Memory B cell (primary cell): ENCODE measurements at regions not wholly inside any gene's neighbourhood (a gene's known extent, or its start where the extent isn't known, plus 50 kb on each side); places are given as distances from the start of the nearest gene placed in this dataset.

ENCODE experiments used
- ATAC-seq: fragments of 150-1000 bp; cut with Tn5 transposase; 2 replicates; pipeline ENCODE4 v1.10.0; 2021; ENCODE audit warnings: low read depth, mild to moderate bottlenecking, moderate library complexity
- DNase-seq, 2 donors: peaks; one replicate each; pipeline ENCODE4 v3.0.0; 2022; ENCODE audit warnings: low spot score in 2 of 2
- H3K27ac Mint-ChIP-seq: one replicate; pipeline ENCODE4 v1.8.0; 2022; ENCODE audit warnings: mild to moderate bottlenecking, moderate library complexity, mixed read lengths
- H3K27me3 Mint-ChIP-seq: one replicate; pipeline ENCODE4 v1.8.0; 2022; ENCODE audit warnings: mixed read lengths
- H3K36me3 Mint-ChIP-seq: one replicate; pipeline ENCODE4 v1.8.0; 2022; ENCODE audit warnings: mild to moderate bottlenecking, mixed read lengths
- H3K4me1 Mint-ChIP-seq: one replicate; pipeline ENCODE4 v1.8.0; 2022; ENCODE audit warnings: mixed read lengths
- H3K4me3 Mint-ChIP-seq: one replicate; pipeline ENCODE4 v1.8.0; 2022; ENCODE audit warnings: mild to moderate bottlenecking, moderate library complexity, mixed read lengths
- H3K9me3 Mint-ChIP-seq: one replicate; pipeline ENCODE4 v1.8.0; 2022; ENCODE audit warnings: mixed read lengths

GRCh38 chr3:30069056-30069455 is 537.3 kb upstream of the TGFBR2 start:
- Mint-ChIP-seq H3K36me3 (peaks cover 3% of the 10 kb centered on the region), H3K27me3 (peaks cover 16% of the 10 kb centered on the region), H3K4me3 (no peak overlapping the region), H3K27ac (no peak overlapping the region), H3K4me1 (peaks cover 4% of the 10 kb centered on the region), H3K9me3 (peaks cover 5% of the 10 kb centered on the region)
- DNase-seq (no peak), ATAC-seq (no peak)

GRCh38 chr3:30073040-30073439 is 533.4 kb upstream of the TGFBR2 start:
- Mint-ChIP-seq H3K4me3 (no peak overlapping the region), H3K27ac (no peak overlapping the region), H3K27me3 (peaks cover 5% of the 10 kb centered on the region), H3K36me3 (no peaks in the 10 kb centered on the region), H3K4me1 (no peaks in the 10 kb centered on the region), H3K9me3 (peaks cover 3% of the 10 kb centered on the region)
- ATAC-seq (no peak), DNase-seq (no peak)

GRCh38 chr3:30073622-30074021 is 532.8 kb upstream of the TGFBR2 start:
- Mint-ChIP-seq H3K4me1 (peaks cover under 1% of the 10 kb centered on the region), H3K4me3 (no peak overlapping the region), H3K36me3 (no peaks in the 10 kb centered on the region), H3K27me3 (peaks cover 5% of the 10 kb centered on the region), H3K9me3 (peaks cover 3% of the 10 kb centered on the region), H3K27ac (no peak overlapping the region)
- no peak for ATAC-seq
- DNase-seq, result no peak

GRCh38 chr3:30075514-30075913 is 530.9 kb upstream of the TGFBR2 start:
- H3K27ac Mint-ChIP-seq, result no peak overlapping the region
- DNase-seq (no peak), ATAC-seq (no peak)
- H3K4me3 Mint-ChIP-seq, result no peak overlapping the region
- peaks cover 2% of the 10 kb centered on the region for H3K4me1 Mint-ChIP-seq
- H3K27me3 Mint-ChIP-seq, result peaks cover 2% of the 10 kb centered on the region
- H3K9me3 Mint-ChIP-seq, result peaks cover 3% of the 10 kb centered on the region
- H3K36me3 Mint-ChIP-seq, result no peaks in the 10 kb centered on the region

GRCh38 chr3:30076899-30077298 is 529.5 kb upstream of the TGFBR2 start:
- DNase-seq (no peak), ATAC-seq (no peak)
- Mint-ChIP-seq H3K9me3 (no peaks in the 10 kb centered on the region), H3K4me3 (no peak overlapping the region), H3K27ac (no peak overlapping the region), H3K4me1 (peaks cover 2% of the 10 kb centered on the region), H3K27me3 (no peaks in the 10 kb centered on the region), H3K36me3 (no peaks in the 10 kb centered on the region)

- no peak for DNase-seq
- Mint-ChIP-seq H3K9me3 (no peaks in the 10 kb centered on the region), H3K27ac (no peak overlapping the region), H3K27me3 (no peaks in the 10 kb centered on the region), H3K4me1 (peaks cover 2% of the 10 kb centered on the region), H3K36me3 (no peaks in the 10 kb centered on the region), H3K4me3 (no peak overlapping the region)
- ATAC-seq, result no peak
These were observed 528.7 kb upstream of the TGFBR2 start for GRCh38 chr3:30077746-30078145.

GRCh38 chr3:30078736-30079135 is 527.7 kb upstream of the TGFBR2 start:
- DNase-seq (no peak), ATAC-seq (peak; percentile 32)
- H3K36me3 Mint-ChIP-seq, result no peaks in the 10 kb centered on the region
- no peaks in the 10 kb centered on the region for H3K9me3 Mint-ChIP-seq
- H3K4me1 Mint-ChIP-seq, result peaks cover 2% of the 10 kb centered on the region
- H3K4me3 Mint-ChIP-seq, result no peak overlapping the region
- no peaks in the 10 kb centered on the region for H3K27me3 Mint-ChIP-seq
- no peak overlapping the region for H3K27ac Mint-ChIP-seq

- H3K4me1 Mint-ChIP-seq, result peaks cover 2% of the 10 kb centered on the region
- peaks cover 7% of the 10 kb centered on the region for H3K27me3 Mint-ChIP-seq
- ATAC-seq, result no peak
These were observed 524.5 kb upstream of the TGFBR2 start for GRCh38 chr3:30081904-30082303.

GRCh38 chr3:30082652-30083051 is 523.7 kb upstream of the TGFBR2 start:
- ATAC-seq (no peak), DNase-seq (no peak)
- H3K4me3 Mint-ChIP-seq, result no peak overlapping the region
- no peaks in the 10 kb centered on the region for H3K36me3 Mint-ChIP-seq
- peaks cover 2% of the 10 kb centered on the region for H3K4me1 Mint-ChIP-seq
- peaks cover 7% of the 10 kb centered on the region for H3K27me3 Mint-ChIP-seq
- no peak overlapping the region for H3K27ac Mint-ChIP-seq
- no peaks in the 10 kb centered on the region for H3K9me3 Mint-ChIP-seq

More at GRCh38 chr3:30081904-30082303, 524.5 kb upstream of the TGFBR2 start:
- DNase-seq, result no peak
- Mint-ChIP-seq H3K36me3 (no peaks in the 10 kb centered on the region), H3K4me3 (no peak overlapping the region), H3K27ac (no peak overlapping the region), H3K9me3 (no peaks in the 10 kb centered on the region)

GRCh38 chr3:30083315-30083714 is 523.1 kb upstream of the TGFBR2 start:
- no peak for DNase-seq
- H3K4me3 Mint-ChIP-seq, result no peak overlapping the region
- H3K36me3 Mint-ChIP-seq, result no peaks in the 10 kb centered on the region
- H3K27ac Mint-ChIP-seq, result no peak overlapping the region
- peaks cover 7% of the 10 kb centered on the region for H3K27me3 Mint-ChIP-seq
- H3K4me1 Mint-ChIP-seq, result peaks cover 2% of the 10 kb centered on the region
- no peak for ATAC-seq
- no peaks in the 10 kb centered on the region for H3K9me3 Mint-ChIP-seq

GRCh38 chr3:30084316-30084715 is 522.1 kb upstream of the TGFBR2 start:
- ATAC-seq (no peak), DNase-seq (no peak)
- Mint-ChIP-seq H3K36me3 (no peaks in the 10 kb centered on the region), H3K27ac (no peak overlapping the region), H3K4me3 (no peak overlapping the region), H3K27me3 (peaks cover 7% of the 10 kb centered on the region), H3K4me1 (no peaks in the 10 kb centered on the region), H3K9me3 (no peaks in the 10 kb centered on the region)

GRCh38 chr3:30084971-30085403 is 521.4 kb upstream of the TGFBR2 start:
- H3K27me3 Mint-ChIP-seq, result peaks cover 7% of the 10 kb centered on the region
- H3K4me1 Mint-ChIP-seq, result no peaks in the 10 kb centered on the region
- no peaks in the 10 kb centered on the region for H3K36me3 Mint-ChIP-seq
- no peaks in the 10 kb centered on the region for H3K9me3 Mint-ChIP-seq
- DNase-seq (no peak), ATAC-seq (no peak)
- H3K4me3 Mint-ChIP-seq, result no peak overlapping the region
- H3K27ac Mint-ChIP-seq, result no peak overlapping the region

GRCh38 chr3:30085486-30085885 is 520.9 kb upstream of the TGFBR2 start:
- Mint-ChIP-seq H3K4me3 (no peak overlapping the region), H3K27me3 (peaks cover 7% of the 10 kb centered on the region), H3K27ac (no peak overlapping the region), H3K9me3 (no peaks in the 10 kb centered on the region), H3K36me3 (no peaks in the 10 kb centered on the region), H3K4me1 (no peaks in the 10 kb centered on the region)
- DNase-seq (no peak), ATAC-seq (no peak)

- H3K36me3 Mint-ChIP-seq, result no peaks in the 10 kb centered on the region
- no peak overlapping the region for H3K4me3 Mint-ChIP-seq
These were observed 514.7 kb upstream of the TGFBR2 start for GRCh38 chr3:30091686-30092085.

GRCh38 chr3:30097022-30097650 is 509.3 kb upstream of the TGFBR2 start:
- Mint-ChIP-seq H3K27me3 (peaks cover 9% of the 10 kb centered on the region), H3K27ac (no peak overlapping the region), H3K4me1 (no peaks in the 10 kb centered on the region), H3K4me3 (no peak overlapping the region), H3K36me3 (no peaks in the 10 kb centered on the region), H3K9me3 (peaks cover 3% of the 10 kb centered on the region)
- no peak for DNase-seq
- no peak for ATAC-seq

More at GRCh38 chr3:30091686-30092085, 514.7 kb upstream of the TGFBR2 start:
- Mint-ChIP-seq H3K27ac (no peak overlapping the region), H3K4me1 (no peaks in the 10 kb centered on the region), H3K27me3 (peaks cover 3% of the 10 kb centered on the region), H3K9me3 (peaks cover 3% of the 10 kb centered on the region)
- DNase-seq (no peak), ATAC-seq (no peak)
